GM12873 (cell line): ENCODE measurements at regions not wholly inside any gene's neighbourhood (a gene's known extent, or its start where the extent isn't known, plus 50 kb on each side); places are given as distances from the start of the nearest gene placed in this dataset.

Source experiments
- CTCF ChIP-seq: IDR thresholded peaks from 2 replicates; pipeline ENCODE4 v1.5.1; 2012; ENCODE audit warnings: low read depth, mild to moderate bottlenecking, moderate library complexity, low read length, control low read depth; ENCODE audit not compliant: insufficient read depth; ENCODE audit errors: missing control alignments

DNA sequence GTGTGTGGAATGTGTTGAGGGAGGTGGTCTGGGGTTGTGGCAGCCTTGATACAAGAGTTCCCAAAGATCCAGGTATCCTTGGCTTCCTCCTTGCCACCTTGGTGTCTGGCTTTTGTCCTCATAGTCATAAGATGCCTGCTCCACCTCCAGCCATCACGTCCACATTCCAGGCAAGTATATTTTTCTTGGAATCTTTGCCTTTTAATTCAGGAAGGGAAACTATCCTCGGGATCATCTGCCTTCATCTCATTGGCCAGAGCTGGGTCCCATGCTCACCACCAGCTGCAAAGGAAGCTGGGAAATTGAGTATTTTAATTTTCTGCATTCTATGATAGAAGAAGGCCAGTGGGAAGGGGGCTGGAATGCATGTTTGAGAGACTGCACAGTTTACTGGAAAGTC, 186.7 kb downstream of the C9orf50 start:
- TF ChIP-seq CTCF: no peak

DNA sequence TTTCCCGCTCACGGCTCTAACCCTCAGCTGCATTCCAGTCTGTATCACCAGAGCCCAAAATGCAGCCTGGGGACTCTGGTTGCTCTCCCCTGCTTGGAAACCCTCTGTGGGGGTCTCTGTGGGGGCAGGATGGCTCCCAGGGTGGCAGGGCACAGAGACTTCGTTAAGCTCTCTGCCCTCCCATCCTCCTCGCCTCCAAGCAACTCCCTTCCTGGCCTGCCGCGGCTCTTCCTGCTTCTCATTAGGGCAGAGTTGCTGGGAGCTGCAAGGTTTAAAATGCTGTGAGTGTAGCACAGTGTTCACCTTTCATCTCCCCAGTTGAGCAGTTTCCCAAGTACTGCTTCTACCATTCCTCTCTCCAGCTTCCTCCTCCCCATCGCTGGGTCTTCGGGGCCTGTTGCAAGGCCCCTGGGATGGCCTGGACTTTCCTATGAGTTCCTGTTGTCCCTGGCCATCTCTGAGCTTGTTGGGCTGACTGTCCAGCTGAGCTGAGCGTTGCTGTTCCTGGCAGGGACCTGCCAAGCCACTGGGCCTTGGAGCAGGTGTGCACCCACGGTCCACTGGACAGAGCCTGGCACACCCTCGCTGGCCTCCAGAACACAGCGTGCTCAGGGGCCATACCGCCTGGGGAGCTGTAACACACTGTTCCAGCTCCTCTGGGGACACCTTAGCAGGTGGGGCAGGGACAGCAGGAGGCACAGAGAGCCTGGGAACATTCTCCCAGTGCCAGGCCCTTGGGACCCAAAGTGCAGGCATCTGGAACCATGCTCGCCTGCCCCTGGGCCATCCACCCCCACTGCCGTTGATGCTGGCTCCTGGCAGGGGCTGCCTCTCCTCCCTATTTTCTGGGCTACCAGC, 188.4 kb downstream of the C9orf50 start:
- no peak for TF ChIP-seq CTCF

GRCh38 chr9:129430940-129431643, 189.8 kb downstream of the C9orf50 start:
- no peak for TF ChIP-seq CTCF

DNA sequence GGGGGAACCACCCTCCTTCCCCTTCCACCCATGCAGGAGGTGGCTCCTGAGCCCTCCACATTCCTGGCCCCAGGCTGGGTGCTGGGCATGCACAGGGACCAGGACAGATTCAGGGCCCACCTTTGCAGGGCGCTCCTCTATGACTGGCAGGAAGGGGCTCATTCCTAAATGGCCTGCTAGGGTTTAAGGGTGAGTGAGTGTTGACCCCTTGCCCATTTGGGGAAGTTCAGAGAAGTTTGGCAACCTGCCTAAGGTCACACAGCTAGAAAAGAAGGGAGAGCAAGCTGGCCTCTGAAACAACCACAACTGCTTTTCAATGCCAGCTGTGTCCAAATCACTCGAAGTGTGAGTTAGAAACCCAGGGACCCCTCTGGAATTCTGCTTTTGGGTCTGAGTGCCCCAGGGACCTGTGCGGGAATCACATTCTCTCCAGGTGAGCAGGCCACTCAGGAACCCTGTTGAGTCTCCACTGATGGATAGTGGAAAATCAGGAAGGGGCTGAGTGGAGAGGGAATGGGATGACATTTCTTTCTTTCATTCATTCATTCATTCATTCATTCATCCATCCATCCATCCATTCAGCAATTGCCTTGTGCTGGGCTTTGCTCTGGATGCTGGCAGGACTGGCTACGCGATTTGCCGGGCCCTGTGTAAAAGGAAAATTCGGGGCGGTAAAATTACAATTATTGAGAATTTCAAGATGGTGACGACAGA, 191.9 kb downstream of the C9orf50 start:
- no peak for TF ChIP-seq CTCF

DNA sequence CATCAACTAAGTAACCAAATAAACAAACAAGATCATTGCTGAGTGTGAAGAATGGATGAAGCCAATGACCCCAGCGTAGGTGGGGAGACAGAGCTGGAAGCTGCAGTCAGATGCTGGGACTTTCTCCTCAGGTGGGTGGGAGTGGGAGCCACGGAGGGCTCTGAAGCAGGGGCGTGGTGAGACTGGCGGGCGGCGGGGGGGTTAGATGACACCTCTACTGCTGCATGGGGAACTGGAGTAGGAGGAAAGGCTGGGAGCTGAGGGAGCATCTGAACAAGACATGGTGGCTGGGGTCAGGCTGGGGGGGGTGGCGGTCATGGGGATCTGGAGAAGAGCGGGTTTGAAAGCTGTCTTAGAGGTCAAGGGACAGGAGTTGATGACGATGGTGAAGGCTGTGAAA, 193.8 kb downstream of the C9orf50 start:
- TF ChIP-seq CTCF: no peak

- no peak for TF ChIP-seq CTCF
Measured at GRCh38 chr9:129423216-129423615, 197.7 kb downstream of the C9orf50 start.

- TF ChIP-seq CTCF: no peak
Measured at GRCh38 chr9:129422843-129423192, 198.1 kb downstream of the C9orf50 start.
